ENCODE measurements at regions not wholly inside any gene's neighbourhood (a gene's known extent, or its start where the extent isn't known, plus 50 kb on each side); places are given as distances from the start of the nearest gene placed in this dataset.

GRCh38 chr10:133035952-133036351, 51.8 kb upstream of the ADGRA1 start:
- Mint-ChIP-seq H3K4me1 (ENCODE audit: low read depth) (no peaks in the 10 kb centered on the region), H3K36me3 (ENCODE audit: low read depth) (no peaks in the 10 kb centered on the region), H3K9me3 (peaks cover 4% of the 10 kb centered on the region; the same call in 1 of the 2 replicates), H3K4me3 (no peak overlapping the region), H3K27me3 (ENCODE audit: insufficient read depth) (peaks cover 22% of the 10 kb centered on the region), H3K27ac (no peak overlapping the region)
- TF ChIP-seq, protein P1, sequence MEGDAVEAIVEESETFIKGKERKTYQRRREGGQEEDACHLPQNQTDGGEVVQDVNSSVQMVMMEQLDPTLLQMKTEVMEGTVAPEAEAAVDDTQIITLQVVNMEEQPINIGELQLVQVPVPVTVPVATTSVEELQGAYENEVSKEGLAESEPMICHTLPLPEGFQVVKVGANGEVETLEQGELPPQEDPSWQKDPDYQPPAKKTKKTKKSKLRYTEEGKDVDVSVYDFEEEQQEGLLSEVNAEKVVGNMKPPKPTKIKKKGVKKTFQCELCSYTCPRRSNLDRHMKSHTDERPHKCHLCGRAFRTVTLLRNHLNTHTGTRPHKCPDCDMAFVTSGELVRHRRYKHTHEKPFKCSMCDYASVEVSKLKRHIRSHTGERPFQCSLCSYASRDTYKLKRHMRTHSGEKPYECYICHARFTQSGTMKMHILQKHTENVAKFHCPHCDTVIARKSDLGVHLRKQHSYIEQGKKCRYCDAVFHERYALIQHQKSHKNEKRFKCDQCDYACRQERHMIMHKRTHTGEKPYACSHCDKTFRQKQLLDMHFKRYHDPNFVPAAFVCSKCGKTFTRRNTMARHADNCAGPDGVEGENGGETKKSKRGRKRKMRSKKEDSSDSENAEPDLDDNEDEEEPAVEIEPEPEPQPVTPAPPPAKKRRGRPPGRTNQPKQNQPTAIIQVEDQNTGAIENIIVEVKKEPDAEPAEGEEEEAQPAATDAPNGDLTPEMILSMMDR (IDR thresholded peaks at IDR 0.05) = no peak
- no peak for DNase-seq

GRCh38 chr10:133034762-133035161, 53.0 kb upstream of the ADGRA1 start:
- peaks cover 22% of the 10 kb centered on the region for H3K27me3 Mint-ChIP-seq (ENCODE audit: insufficient read depth)

GRCh38 chr10:133034092-133034491, 53.6 kb upstream of the ADGRA1 start:
- no peaks in the 10 kb centered on the region for H3K4me1 Mint-ChIP-seq (ENCODE audit: low read depth)
- no peak for DNase-seq
- peaks cover 4% of the 10 kb centered on the region; the same call in 1 of the 2 replicates for H3K9me3 Mint-ChIP-seq
- no peaks in the 10 kb centered on the region for H3K36me3 Mint-ChIP-seq (ENCODE audit: low read depth)
- peaks cover 22% of the 10 kb centered on the region for H3K27me3 Mint-ChIP-seq (ENCODE audit: insufficient read depth)
- no peak overlapping the region for H3K27ac Mint-ChIP-seq
- TF ChIP-seq, protein P1 (IDR thresholded peaks at IDR 0.05) = no peak
- H3K4me3 Mint-ChIP-seq = no peak overlapping the region

More at GRCh38 chr10:133034762-133035161, 53.0 kb upstream of the ADGRA1 start:
- TF ChIP-seq, protein P1 (IDR thresholded peaks at IDR 0.05) = no peak
- no peak overlapping the region for H3K4me3 Mint-ChIP-seq
- H3K9me3 Mint-ChIP-seq = peaks cover 4% of the 10 kb centered on the region; the same call in 1 of the 2 replicates
- no peak overlapping the region for H3K27ac Mint-ChIP-seq
- no peaks in the 10 kb centered on the region for H3K36me3 Mint-ChIP-seq (ENCODE audit: low read depth)
- H3K4me1 Mint-ChIP-seq (ENCODE audit: low read depth) = no peaks in the 10 kb centered on the region
- DNase-seq = no peak

- no peak overlapping the region for H3K27ac Mint-ChIP-seq
Observed at GRCh38 chr10:133033742-133034048, 54.0 kb upstream of the ADGRA1 start.

DNA sequence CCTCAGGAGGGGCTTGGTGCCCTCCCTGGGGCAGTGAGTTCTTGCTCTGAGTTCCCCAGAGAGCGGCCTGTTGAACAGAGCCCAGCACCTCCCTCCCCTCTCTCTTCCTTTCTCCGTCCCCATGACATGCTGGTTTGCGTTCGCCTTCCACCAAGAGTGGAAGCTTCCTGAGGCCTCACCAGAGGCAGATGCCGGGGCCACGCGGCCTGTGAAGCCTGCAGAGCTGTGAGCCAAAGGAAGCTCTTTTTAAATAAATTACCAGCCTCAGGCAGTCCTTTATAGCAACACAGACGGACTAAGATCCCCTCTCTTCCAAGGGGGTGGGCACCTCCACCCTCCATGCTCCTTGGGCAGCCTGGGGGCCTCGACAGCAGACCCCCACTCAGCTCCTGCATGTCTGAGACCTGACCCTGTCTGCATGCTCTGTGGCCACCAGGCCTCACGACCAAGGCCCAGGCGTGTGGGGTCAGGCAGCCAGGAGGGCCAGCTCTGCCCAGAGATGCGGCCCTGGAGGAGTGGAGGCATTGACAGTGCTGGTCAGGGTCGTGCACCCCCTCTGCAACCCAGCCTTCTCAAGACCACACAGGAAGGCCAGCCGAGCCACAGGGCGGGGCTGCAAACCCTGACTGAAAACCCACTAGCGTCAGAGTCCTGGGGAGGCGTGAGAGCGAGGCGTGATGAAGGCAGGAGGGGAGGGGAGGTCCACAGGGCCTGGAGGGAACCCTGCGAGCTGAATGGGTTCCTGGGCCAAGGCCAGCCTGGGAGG, 54.6 kb upstream of the ADGRA1 start:
- H3K4me3 Mint-ChIP-seq = no peak overlapping the region
- DNase-seq = no peak
- no peak overlapping the region for H3K27ac Mint-ChIP-seq
- peaks cover 4% of the 10 kb centered on the region; the same call in 1 of the 2 replicates for H3K9me3 Mint-ChIP-seq
- no peaks in the 10 kb centered on the region for H3K4me1 Mint-ChIP-seq (ENCODE audit: low read depth)
- TF ChIP-seq, protein P1 (IDR thresholded peaks at IDR 0.05) = no peak
- H3K36me3 Mint-ChIP-seq (ENCODE audit: low read depth) = no peaks in the 10 kb centered on the region
- peaks cover 19% of the 10 kb centered on the region for H3K27me3 Mint-ChIP-seq (ENCODE audit: insufficient read depth)

More at GRCh38 chr10:133033742-133034048, 54.0 kb upstream of the ADGRA1 start:
- Mint-ChIP-seq H3K27me3 (ENCODE audit: insufficient read depth) (peaks cover 22% of the 10 kb centered on the region), H3K9me3 (peaks cover 4% of the 10 kb centered on the region; the same call in 1 of the 2 replicates), H3K36me3 (ENCODE audit: low read depth) (no peaks in the 10 kb centered on the region), H3K4me1 (ENCODE audit: low read depth) (no peaks in the 10 kb centered on the region), H3K4me3 (no peak overlapping the region)
- TF ChIP-seq, protein P1 (IDR thresholded peaks at IDR 0.05) = no peak
- no peak for DNase-seq
